WTC11 (cell line): ENCODE measurements at regions not wholly inside any gene's neighbourhood (a gene's known extent, or its start where the extent isn't known, plus 50 kb on each side); places are given as distances from the start of the nearest gene placed in this dataset.

Experiments used
- ATAC-seq: fragments of 200-7000 bp; cut with Tn5 transposase; 2 replicates; pipeline ENCODE4 v1.10.0; 2021; ENCODE audit warnings: mild to moderate bottlenecking, moderate library complexity
- CTCF ChIA-PET: fragments of 300-600 bp; sonication (Branson Sonifier 250); formaldehyde crosslinking; loops from one replicate; lab custom pipeline; 2021; ENCODE audit warnings: antibody characterized with exemption; lab: Charles Lee
- POLR2A ChIA-PET: fragments of 350-600 bp; sonication (Branson Sonifier 250); formaldehyde crosslinking; loops from one replicate; lab custom pipeline; 2021; ENCODE audit warnings: antibody characterized with exemption; lab: Charles Lee
- DNase-seq: peaks from one replicate; pipeline ENCODE4 v3.0.0; 2021; ENCODE audit warnings: low spot score
- H3K27ac Mint-ChIP-seq: 2 replicates; pipeline ENCODE4 v1.8.0; 2021; ENCODE audit warnings: mixed read lengths
- H3K27me3 Mint-ChIP-seq: 2 replicates; pipeline ENCODE4 v1.8.0; 2021; ENCODE audit warnings: low read depth, mild to moderate bottlenecking, moderate library complexity, mixed read lengths
- H3K36me3 Mint-ChIP-seq: 2 replicates; pipeline ENCODE4 v1.8.0; 2021; ENCODE audit warnings: mixed read lengths
- H3K4me1 Mint-ChIP-seq: 2 replicates; pipeline ENCODE4 v1.8.0; 2022; ENCODE audit warnings: mixed read lengths
- H3K4me3 Mint-ChIP-seq: 2 replicates; pipeline ENCODE4 v1.8.0; 2021; ENCODE audit warnings: mild to moderate bottlenecking, moderate library complexity, mixed read lengths
- H3K9me3 Mint-ChIP-seq: 2 replicates; pipeline ENCODE4 v1.8.0; 2021; ENCODE audit warnings: mixed read lengths
- EMX1 ChIP-seq: fragments of 250-450 bp; sonication (Bioruptor Pico); IDR thresholded peaks from 2 replicates; pipeline ENCODE4 v1.8.0; 2021; ENCODE audit warnings: mild to moderate bottlenecking
- FOXP1 ChIP-seq: sonication (generic); formaldehyde crosslinking; IDR thresholded peaks from 2 replicates; pipeline ENCODE4 v1.8.0; 2022; ENCODE audit warnings: missing genetic modification reagents, mild to moderate bottlenecking, moderate library complexity, borderline replicate concordance
- MXD4 ChIP-seq: fragments of 250-450 bp; sonication (Bioruptor Pico); IDR thresholded peaks from 2 replicates; pipeline ENCODE4 v1.8.0; 2021; ENCODE audit warnings: mild to moderate bottlenecking, moderate library complexity, borderline replicate concordance
- NR1H2 ChIP-seq: sonication (generic); formaldehyde crosslinking; IDR thresholded peaks from 2 replicates; pipeline ENCODE4 v1.9.0; 2021; ENCODE audit warnings: mild to moderate bottlenecking, moderate library complexity, missing genetic modification reagents
- RELA ChIP-seq: sonication (generic); formaldehyde crosslinking; IDR thresholded peaks from 2 replicates; pipeline ENCODE4 v1.8.1; 2022; ENCODE audit warnings: missing genetic modification reagents, mild to moderate bottlenecking, borderline replicate concordance
- TF ChIP-seq, protein P1 (sequence below): sonication (generic); formaldehyde crosslinking; IDR thresholded peaks from 2 replicates; pipeline ENCODE4 v1.8.1; 2023; ENCODE audit warnings: mild to moderate bottlenecking, missing genetic modification reagents, moderate library complexity
- TF ChIP-seq, protein P2 (sequence below): sonication (generic); formaldehyde crosslinking; IDR thresholded peaks from 2 replicates; pipeline ENCODE4 v1.8.0; 2022; ENCODE audit warnings: mild to moderate bottlenecking, missing genetic modification reagents
- TF ChIP-seq, protein P3 (sequence below): sonication (generic); formaldehyde crosslinking; IDR thresholded peaks from 2 replicates; pipeline ENCODE4 v1.8.0; 2022; ENCODE audit warnings: missing genetic modification reagents
- TF ChIP-seq, protein P4 (sequence below): fragments of 250-450 bp; sonication (Bioruptor Pico); IDR thresholded peaks from 2 replicates; pipeline ENCODE4 v1.8.0; 2021; ENCODE audit warnings: mild to moderate bottlenecking
- TF ChIP-seq, protein P5 (sequence below): sonication (generic); formaldehyde crosslinking; IDR thresholded peaks from 2 replicates; pipeline ENCODE4 v1.8.1; 2022; ENCODE audit warnings: mild to moderate bottlenecking, moderate library complexity, missing genetic modification reagents
- TF ChIP-seq, protein P6 (sequence below): fragments of 250-450 bp; sonication (Bioruptor Pico); IDR thresholded peaks from 2 replicates; pipeline ENCODE4 v1.9.0; 2021; ENCODE audit warnings: mild to moderate bottlenecking
- TF ChIP-seq, protein P7 (sequence below): sonication (generic); formaldehyde crosslinking; IDR thresholded peaks from 2 replicates; pipeline ENCODE4 v1.8.1; 2023; ENCODE audit warnings: mild to moderate bottlenecking, missing genetic modification reagents, borderline replicate concordance

DNA sequence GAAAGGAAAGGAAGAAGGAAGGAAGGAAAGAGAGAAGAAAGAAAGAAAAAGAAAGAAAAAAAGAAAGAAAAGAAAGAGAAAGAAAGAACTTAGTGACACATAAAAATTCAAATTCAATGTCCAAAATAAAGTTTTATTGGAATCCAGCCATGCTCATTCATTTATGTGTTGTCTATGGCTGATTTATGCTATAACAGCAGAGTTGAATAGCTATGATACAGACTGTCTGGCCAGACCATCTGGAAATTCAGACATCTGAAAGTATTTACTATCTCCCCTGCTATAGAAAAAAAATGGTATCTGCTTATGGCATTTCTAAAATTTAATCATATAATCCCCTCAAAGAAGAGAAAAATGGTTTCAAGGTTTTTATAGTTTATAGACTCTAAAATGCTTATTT lies 79.4 kb upstream of the RRP15 start:
- no peak overlapping the region for H3K27ac Mint-ChIP-seq
- TF ChIP-seq, protein P1, sequence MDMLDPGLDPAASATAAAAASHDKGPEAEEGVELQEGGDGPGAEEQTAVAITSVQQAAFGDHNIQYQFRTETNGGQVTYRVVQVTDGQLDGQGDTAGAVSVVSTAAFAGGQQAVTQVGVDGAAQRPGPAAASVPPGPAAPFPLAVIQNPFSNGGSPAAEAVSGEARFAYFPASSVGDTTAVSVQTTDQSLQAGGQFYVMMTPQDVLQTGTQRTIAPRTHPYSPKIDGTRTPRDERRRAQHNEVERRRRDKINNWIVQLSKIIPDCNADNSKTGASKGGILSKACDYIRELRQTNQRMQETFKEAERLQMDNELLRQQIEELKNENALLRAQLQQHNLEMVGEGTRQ (CRISPR knock-in tag): no peak
- TF ChIP-seq, protein P2, sequence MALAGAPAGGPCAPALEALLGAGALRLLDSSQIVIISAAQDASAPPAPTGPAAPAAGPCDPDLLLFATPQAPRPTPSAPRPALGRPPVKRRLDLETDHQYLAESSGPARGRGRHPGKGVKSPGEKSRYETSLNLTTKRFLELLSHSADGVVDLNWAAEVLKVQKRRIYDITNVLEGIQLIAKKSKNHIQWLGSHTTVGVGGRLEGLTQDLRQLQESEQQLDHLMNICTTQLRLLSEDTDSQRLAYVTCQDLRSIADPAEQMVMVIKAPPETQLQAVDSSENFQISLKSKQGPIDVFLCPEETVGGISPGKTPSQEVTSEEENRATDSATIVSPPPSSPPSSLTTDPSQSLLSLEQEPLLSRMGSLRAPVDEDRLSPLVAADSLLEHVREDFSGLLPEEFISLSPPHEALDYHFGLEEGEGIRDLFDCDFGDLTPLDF (CRISPR knock-in tag): no peak
- no peak for TF ChIP-seq FOXP1
- TF ChIP-seq, protein P3, sequence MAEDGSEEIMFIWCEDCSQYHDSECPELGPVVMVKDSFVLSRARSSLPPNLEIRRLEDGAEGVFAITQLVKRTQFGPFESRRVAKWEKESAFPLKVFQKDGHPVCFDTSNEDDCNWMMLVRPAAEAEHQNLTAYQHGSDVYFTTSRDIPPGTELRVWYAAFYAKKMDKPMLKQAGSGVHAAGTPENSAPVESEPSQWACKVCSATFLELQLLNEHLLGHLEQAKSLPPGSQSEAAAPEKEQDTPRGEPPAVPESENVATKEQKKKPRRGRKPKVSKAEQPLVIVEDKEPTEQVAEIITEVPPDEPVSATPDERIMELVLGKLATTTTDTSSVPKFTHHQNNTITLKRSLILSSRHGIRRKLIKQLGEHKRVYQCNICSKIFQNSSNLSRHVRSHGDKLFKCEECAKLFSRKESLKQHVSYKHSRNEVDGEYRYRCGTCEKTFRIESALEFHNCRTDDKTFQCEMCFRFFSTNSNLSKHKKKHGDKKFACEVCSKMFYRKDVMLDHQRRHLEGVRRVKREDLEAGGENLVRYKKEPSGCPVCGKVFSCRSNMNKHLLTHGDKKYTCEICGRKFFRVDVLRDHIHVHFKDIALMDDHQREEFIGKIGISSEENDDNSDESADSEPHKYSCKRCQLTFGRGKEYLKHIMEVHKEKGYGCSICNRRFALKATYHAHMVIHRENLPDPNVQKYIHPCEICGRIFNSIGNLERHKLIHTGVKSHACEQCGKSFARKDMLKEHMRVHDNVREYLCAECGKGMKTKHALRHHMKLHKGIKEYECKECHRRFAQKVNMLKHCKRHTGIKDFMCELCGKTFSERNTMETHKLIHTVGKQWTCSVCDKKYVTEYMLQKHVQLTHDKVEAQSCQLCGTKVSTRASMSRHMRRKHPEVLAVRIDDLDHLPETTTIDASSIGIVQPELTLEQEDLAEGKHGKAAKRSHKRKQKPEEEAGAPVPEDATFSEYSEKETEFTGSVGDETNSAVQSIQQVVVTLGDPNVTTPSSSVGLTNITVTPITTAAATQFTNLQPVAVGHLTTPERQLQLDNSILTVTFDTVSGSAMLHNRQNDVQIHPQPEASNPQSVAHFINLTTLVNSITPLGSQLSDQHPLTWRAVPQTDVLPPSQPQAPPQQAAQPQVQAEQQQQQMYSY: no peak
- TF ChIP-seq, protein P4, sequence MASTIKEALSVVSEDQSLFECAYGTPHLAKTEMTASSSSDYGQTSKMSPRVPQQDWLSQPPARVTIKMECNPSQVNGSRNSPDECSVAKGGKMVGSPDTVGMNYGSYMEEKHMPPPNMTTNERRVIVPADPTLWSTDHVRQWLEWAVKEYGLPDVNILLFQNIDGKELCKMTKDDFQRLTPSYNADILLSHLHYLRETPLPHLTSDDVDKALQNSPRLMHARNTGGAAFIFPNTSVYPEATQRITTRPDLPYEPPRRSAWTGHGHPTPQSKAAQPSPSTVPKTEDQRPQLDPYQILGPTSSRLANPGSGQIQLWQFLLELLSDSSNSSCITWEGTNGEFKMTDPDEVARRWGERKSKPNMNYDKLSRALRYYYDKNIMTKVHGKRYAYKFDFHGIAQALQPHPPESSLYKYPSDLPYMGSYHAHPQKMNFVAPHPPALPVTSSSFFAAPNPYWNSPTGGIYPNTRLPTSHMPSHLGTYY: no peak
- TF ChIP-seq, protein P5, sequence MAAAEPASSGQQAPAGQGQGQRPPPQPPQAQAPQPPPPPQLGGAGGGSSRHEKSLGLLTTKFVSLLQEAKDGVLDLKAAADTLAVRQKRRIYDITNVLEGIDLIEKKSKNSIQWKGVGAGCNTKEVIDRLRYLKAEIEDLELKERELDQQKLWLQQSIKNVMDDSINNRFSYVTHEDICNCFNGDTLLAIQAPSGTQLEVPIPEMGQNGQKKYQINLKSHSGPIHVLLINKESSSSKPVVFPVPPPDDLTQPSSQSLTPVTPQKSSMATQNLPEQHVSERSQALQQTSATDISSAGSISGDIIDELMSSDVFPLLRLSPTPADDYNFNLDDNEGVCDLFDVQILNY: no peak
- TF ChIP-seq NR1H2 (CRISPR knock-in tag): no peak
- no peak for TF ChIP-seq EMX1
- no peak for TF ChIP-seq RELA (CRISPR knock-in tag)
- TF ChIP-seq MXD4 (CRISPR knock-in tag): no peak
- TF ChIP-seq, protein P6, sequence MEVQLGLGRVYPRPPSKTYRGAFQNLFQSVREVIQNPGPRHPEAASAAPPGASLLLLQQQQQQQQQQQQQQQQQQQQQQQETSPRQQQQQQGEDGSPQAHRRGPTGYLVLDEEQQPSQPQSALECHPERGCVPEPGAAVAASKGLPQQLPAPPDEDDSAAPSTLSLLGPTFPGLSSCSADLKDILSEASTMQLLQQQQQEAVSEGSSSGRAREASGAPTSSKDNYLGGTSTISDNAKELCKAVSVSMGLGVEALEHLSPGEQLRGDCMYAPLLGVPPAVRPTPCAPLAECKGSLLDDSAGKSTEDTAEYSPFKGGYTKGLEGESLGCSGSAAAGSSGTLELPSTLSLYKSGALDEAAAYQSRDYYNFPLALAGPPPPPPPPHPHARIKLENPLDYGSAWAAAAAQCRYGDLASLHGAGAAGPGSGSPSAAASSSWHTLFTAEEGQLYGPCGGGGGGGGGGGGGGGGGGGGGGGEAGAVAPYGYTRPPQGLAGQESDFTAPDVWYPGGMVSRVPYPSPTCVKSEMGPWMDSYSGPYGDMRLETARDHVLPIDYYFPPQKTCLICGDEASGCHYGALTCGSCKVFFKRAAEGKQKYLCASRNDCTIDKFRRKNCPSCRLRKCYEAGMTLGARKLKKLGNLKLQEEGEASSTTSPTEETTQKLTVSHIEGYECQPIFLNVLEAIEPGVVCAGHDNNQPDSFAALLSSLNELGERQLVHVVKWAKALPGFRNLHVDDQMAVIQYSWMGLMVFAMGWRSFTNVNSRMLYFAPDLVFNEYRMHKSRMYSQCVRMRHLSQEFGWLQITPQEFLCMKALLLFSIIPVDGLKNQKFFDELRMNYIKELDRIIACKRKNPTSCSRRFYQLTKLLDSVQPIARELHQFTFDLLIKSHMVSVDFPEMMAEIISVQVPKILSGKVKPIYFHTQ: no peak
- TF ChIP-seq, protein P7, sequence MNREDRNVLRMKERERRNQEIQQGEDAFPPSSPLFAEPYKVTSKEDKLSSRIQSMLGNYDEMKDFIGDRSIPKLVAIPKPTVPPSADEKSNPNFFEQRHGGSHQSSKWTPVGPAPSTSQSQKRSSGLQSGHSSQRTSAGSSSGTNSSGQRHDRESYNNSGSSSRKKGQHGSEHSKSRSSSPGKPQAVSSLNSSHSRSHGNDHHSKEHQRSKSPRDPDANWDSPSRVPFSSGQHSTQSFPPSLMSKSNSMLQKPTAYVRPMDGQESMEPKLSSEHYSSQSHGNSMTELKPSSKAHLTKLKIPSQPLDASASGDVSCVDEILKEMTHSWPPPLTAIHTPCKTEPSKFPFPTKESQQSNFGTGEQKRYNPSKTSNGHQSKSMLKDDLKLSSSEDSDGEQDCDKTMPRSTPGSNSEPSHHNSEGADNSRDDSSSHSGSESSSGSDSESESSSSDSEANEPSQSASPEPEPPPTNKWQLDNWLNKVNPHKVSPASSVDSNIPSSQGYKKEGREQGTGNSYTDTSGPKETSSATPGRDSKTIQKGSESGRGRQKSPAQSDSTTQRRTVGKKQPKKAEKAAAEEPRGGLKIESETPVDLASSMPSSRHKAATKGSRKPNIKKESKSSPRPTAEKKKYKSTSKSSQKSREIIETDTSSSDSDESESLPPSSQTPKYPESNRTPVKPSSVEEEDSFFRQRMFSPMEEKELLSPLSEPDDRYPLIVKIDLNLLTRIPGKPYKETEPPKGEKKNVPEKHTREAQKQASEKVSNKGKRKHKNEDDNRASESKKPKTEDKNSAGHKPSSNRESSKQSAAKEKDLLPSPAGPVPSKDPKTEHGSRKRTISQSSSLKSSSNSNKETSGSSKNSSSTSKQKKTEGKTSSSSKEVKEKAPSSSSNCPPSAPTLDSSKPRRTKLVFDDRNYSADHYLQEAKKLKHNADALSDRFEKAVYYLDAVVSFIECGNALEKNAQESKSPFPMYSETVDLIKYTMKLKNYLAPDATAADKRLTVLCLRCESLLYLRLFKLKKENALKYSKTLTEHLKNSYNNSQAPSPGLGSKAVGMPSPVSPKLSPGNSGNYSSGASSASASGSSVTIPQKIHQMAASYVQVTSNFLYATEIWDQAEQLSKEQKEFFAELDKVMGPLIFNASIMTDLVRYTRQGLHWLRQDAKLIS (CRISPR knock-in tag): no peak
- POLR2A ChIA-PET: no interaction called here
- H3K9me3 Mint-ChIP-seq: no peaks in the 10 kb centered on the region
- H3K36me3 Mint-ChIP-seq: no peaks in the 10 kb centered on the region
- CTCF ChIA-PET: no interaction called here
- peaks cover 2% of the 10 kb centered on the region for H3K4me1 Mint-ChIP-seq
- ATAC-seq: no peak
- no peak for DNase-seq
- H3K4me3 Mint-ChIP-seq: no peak overlapping the region
- no peaks in the 10 kb centered on the region for H3K27me3 Mint-ChIP-seq
